Ishikawa (cell line): ENCODE measurements at regions not wholly inside any gene's neighbourhood (a gene's known extent, or its start where the extent isn't known, plus 50 kb on each side); places are given as distances from the start of the nearest gene placed in this dataset.

ENCODE experiments used
- CEBPB ChIP-seq: IDR thresholded peaks from 2 replicates; pipeline ENCODE4 v1.6.1; 2012
- CREB1 ChIP-seq: IDR thresholded peaks from 2 replicates; pipeline ENCODE4 v1.6.1; 2012; ENCODE audit warnings: low read depth
- EGR1 ChIP-seq: IDR thresholded peaks from 2 replicates; pipeline ENCODE4 v1.6.1; 2012
- EP300 ChIP-seq: IDR thresholded peaks from 2 replicates; pipeline ENCODE4 v1.6.1; 2012; ENCODE audit warnings: borderline replicate concordance
- FOXM1 ChIP-seq: IDR thresholded peaks from 2 replicates; pipeline ENCODE4 v1.6.1; 2012; ENCODE audit warnings: low read depth, borderline replicate concordance
- NFIC ChIP-seq: IDR thresholded peaks from 2 replicates; pipeline ENCODE4 v1.6.1; 2012
- RAD21 ChIP-seq: IDR thresholded peaks from 2 replicates; pipeline ENCODE4 v1.6.1; 2012; ENCODE audit warnings: low read depth
- TAF1 ChIP-seq: IDR thresholded peaks from 2 replicates; pipeline ENCODE4 v1.6.1; 2012; ENCODE audit warnings: low read depth, mild to moderate bottlenecking
- TCF12 ChIP-seq: IDR thresholded peaks from 2 replicates; pipeline ENCODE4 v1.6.1; 2012; ENCODE audit warnings: low read depth
- TEAD4 ChIP-seq: IDR thresholded peaks from 2 replicates; pipeline ENCODE4 v1.6.1; 2012
- YY1 ChIP-seq: IDR thresholded peaks from 2 replicates; pipeline ENCODE4 v1.6.1; 2012; ENCODE audit warnings: low read depth
- ZBTB7A ChIP-seq: IDR thresholded peaks from 2 replicates; pipeline ENCODE4 v1.6.1; 2012; ENCODE audit warnings: low read depth
- TF ChIP-seq, protein P1 (sequence below): IDR thresholded peaks from 2 replicates; pipeline ENCODE4 v1.6.1; 2012
- TF ChIP-seq, protein P2 (sequence below): IDR thresholded peaks from 2 replicates; pipeline ENCODE4 v1.6.1; 2012
- TF ChIP-seq, protein P3 (sequence below): IDR thresholded peaks from 2 replicates; pipeline ENCODE4 v1.6.1; 2012; ENCODE audit warnings: low read depth, mild to moderate bottlenecking

DNA sequence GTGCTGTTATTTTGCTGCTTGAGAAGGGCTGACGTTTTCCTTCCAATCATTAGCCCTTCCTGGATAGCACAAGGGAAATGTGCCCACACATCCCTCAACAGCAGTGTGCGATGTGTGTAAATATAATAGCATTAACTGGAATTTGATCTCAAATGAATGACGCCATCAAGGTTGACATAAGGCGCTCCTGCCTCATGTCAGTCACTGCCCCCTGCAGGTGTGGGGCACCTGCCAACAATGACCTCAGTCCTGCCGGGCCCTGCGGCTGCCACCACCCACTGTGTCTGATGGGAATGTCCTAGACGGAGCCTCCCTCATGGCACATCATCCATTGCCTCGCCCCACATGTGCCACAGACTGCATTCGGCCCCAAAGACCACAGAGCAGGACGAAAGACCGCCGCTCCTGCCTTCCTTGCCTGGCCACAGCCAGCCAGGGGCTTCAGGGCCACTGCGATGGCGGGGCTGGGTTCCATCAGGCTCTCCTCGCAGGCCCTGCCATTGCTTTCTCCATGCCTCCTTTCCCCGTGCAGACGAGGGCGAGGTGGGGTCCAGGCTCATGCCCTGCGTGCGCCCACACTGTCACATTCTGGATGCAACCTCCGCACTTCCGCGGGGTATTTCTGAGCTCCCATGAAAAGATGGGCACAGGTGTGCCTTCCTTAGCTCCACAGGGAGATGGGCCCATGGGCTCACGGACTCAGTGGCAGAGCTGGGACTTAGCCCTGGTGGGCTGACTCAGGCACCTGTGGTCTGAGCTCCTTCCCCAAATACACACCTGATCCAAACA, 146.7 kb downstream of the SOX1 start:
- TF ChIP-seq, protein P1, sequence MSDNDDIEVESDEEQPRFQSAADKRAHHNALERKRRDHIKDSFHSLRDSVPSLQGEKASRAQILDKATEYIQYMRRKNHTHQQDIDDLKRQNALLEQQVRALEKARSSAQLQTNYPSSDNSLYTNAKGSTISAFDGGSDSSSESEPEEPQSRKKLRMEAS: peak; percentile 55
- TF ChIP-seq FOXM1: no peak
- no peak for TF ChIP-seq CREB1
- no peak for TF ChIP-seq TAF1
- no peak for TF ChIP-seq EGR1
- no peak for TF ChIP-seq RAD21
- no peak for TF ChIP-seq EP300
- TF ChIP-seq ZBTB7A: no peak
- TF ChIP-seq NFIC: peak; percentile 25; the same call in 1 of the 2 replicates
- no peak for TF ChIP-seq TEAD4
- TF ChIP-seq TCF12: no peak
- TF ChIP-seq, protein P2, sequence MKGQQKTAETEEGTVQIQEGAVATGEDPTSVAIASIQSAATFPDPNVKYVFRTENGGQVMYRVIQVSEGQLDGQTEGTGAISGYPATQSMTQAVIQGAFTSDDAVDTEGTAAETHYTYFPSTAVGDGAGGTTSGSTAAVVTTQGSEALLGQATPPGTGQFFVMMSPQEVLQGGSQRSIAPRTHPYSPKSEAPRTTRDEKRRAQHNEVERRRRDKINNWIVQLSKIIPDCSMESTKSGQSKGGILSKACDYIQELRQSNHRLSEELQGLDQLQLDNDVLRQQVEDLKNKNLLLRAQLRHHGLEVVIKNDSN: no peak
- TF ChIP-seq CEBPB: no peak
- TF ChIP-seq YY1: no peak
- TF ChIP-seq, protein P3, sequence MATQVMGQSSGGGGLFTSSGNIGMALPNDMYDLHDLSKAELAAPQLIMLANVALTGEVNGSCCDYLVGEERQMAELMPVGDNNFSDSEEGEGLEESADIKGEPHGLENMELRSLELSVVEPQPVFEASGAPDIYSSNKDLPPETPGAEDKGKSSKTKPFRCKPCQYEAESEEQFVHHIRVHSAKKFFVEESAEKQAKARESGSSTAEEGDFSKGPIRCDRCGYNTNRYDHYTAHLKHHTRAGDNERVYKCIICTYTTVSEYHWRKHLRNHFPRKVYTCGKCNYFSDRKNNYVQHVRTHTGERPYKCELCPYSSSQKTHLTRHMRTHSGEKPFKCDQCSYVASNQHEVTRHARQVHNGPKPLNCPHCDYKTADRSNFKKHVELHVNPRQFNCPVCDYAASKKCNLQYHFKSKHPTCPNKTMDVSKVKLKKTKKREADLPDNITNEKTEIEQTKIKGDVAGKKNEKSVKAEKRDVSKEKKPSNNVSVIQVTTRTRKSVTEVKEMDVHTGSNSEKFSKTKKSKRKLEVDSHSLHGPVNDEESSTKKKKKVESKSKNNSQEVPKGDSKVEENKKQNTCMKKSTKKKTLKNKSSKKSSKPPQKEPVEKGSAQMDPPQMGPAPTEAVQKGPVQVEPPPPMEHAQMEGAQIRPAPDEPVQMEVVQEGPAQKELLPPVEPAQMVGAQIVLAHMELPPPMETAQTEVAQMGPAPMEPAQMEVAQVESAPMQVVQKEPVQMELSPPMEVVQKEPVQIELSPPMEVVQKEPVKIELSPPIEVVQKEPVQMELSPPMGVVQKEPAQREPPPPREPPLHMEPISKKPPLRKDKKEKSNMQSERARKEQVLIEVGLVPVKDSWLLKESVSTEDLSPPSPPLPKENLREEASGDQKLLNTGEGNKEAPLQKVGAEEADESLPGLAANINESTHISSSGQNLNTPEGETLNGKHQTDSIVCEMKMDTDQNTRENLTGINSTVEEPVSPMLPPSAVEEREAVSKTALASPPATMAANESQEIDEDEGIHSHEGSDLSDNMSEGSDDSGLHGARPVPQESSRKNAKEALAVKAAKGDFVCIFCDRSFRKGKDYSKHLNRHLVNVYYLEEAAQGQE: no peak

DNA sequence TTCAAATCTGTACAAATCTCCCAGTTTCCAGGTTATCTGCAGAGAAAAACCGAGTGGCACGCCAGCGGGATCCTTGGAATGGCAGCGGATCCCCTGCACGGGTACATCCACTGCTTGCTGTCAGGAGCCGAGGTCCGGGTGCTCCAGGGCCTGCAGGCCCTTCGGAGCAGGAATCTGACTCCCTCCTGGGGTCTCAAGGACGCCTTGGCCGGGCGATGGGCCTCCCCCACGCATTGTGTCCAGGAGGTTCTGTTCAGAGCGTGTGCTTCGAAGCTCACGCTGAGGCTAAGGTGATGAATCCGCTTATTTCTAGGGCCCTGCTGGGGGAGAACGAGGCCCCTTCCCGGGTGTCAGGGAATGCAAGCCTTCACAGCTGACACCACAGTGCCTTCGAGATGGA, 148.9 kb downstream of the SOX1 start:
- no peak for TF ChIP-seq EP300
- TF ChIP-seq, protein P1: no peak
- TF ChIP-seq, protein P2: no peak
- no peak for TF ChIP-seq CEBPB
- no peak for TF ChIP-seq TCF12
- TF ChIP-seq TAF1: no peak
- no peak for TF ChIP-seq YY1
- no peak for TF ChIP-seq EGR1
- no peak for TF ChIP-seq CREB1
- no peak for TF ChIP-seq ZBTB7A
- TF ChIP-seq NFIC: no peak
- TF ChIP-seq, protein P3: no peak
- no peak for TF ChIP-seq RAD21
- TF ChIP-seq TEAD4: no peak
- no peak for TF ChIP-seq FOXM1

DNA sequence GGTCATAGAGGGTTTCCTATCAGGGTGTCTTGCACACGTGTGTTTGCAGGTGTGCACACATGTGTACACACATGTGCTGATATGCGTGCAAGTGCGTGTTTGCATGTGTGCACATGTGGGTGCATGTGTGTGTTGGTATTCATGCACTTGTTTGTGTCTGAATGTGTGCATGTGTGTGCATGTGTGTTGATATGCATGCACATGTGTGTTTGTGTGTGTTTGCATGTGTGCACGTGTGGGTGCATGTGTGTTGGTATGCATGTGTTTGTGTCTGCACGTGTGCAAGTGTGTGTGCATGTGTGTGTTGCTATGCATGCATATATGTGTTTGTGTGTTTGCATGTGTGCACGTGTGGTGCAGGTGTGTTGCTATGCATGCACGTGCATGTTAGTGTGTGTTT, 150.5 kb downstream of the SOX1 start:
- no peak for TF ChIP-seq YY1
- TF ChIP-seq TEAD4: no peak

DNA sequence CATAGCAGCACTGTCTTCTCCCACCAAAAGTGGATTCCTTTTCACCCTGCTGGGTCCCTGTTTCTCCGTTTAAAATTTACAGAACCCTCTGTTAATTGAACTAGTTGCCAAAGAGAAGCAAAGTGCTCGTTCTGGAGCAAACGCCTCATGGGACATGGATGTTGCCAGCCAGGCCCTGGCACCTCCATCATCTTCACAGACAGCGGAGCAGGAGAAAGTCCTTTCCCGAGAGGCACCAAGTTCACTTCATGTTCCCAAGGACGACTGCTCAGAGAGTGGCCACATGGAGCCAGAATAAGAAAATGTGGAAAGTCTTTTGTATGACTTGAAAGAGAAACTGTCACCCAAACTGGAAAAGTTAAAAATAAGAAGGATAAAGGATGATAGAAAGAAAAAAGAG, 151.5 kb downstream of the SOX1 start:
- no peak for TF ChIP-seq CEBPB
- TF ChIP-seq, protein P3: no peak

DNA sequence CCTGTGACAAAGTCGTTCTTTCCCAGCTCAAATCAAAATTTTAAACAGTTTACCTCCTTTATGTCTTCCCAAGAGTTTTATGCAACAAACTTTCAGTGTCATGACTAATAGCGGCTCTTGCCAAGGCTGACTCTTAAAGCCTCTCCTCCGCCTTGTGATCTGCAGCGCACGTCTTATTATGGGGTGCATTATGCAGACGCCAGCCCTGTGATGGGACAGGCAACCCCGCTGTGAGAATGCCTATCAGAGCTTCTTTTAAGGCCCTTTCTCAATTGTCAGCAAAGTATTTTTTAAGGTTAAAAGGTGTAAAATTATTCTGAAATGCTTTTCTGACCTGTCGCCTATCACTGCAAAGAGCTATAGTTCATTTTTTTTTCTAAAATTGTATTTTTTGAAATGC, 152.8 kb downstream of the SOX1 start:
- TF ChIP-seq TAF1: no peak
- no peak for TF ChIP-seq FOXM1
- no peak for TF ChIP-seq TEAD4
- TF ChIP-seq NFIC: no peak
- no peak for TF ChIP-seq RAD21
- no peak for TF ChIP-seq TCF12
- TF ChIP-seq EP300: no peak
